H9 (cell line): ENCODE measurements at regions not wholly inside any gene's neighbourhood (a gene's known extent, or its start where the extent isn't known, plus 50 kb on each side); places are given as distances from the start of the nearest gene placed in this dataset.

ENCODE experiments used
- DNase-seq: peaks from one replicate; pipeline ENCODE4 v3.0.0-alpha.2; 2017
- H2AFZ ChIP-seq: one replicate; pipeline ENCODE4 v1.6.1; 2013; ENCODE audit warnings: mild to moderate bottlenecking, low read length, control low read depth, moderate library complexity
- H2AK5ac ChIP-seq: 2 replicates; pipeline ENCODE4 v1.6.1; 2013; ENCODE audit warnings: low read length, control low read depth, mixed read lengths; ENCODE audit not compliant: insufficient read length
- H2BK120ac ChIP-seq: one replicate; pipeline ENCODE4 v1.6.1; 2013; ENCODE audit warnings: low read depth, mild to moderate bottlenecking, low read length, control low read depth, inconsistent platforms; ENCODE audit not compliant: poor library complexity, severe bottlenecking
- H2BK12ac ChIP-seq: 2 replicates; pipeline ENCODE4 v1.6.1; 2013; ENCODE audit warnings: low read length, control low read depth, mixed read lengths, low read depth; ENCODE audit not compliant: insufficient read length
- H2BK15ac ChIP-seq: 2 replicates; pipeline ENCODE4 v1.6.1; 2013; ENCODE audit warnings: low read depth, low read length, control low read depth
- H2BK20ac ChIP-seq: one replicate; pipeline ENCODE4 v1.6.1; 2013; ENCODE audit warnings: low read depth, mild to moderate bottlenecking, low read length, control low read depth, inconsistent platforms; ENCODE audit not compliant: poor library complexity, severe bottlenecking
- H2BK5ac ChIP-seq: 2 replicates; pipeline ENCODE4 v1.6.1; 2013; ENCODE audit warnings: low read length, control low read depth, mixed read lengths; ENCODE audit not compliant: insufficient read length
- H3K14ac ChIP-seq: 2 replicates; pipeline ENCODE4 v1.6.1; 2013; ENCODE audit warnings: low read length, control low read depth; ENCODE audit not compliant: insufficient read depth
- H3K18ac ChIP-seq: 2 replicates; pipeline ENCODE4 v1.6.1; 2013; ENCODE audit warnings: low read depth, mild to moderate bottlenecking, mixed read lengths, low read length, control low read depth; ENCODE audit not compliant: insufficient read length
- H3K23ac ChIP-seq: 2 replicates; pipeline ENCODE4 v1.6.1; 2013; ENCODE audit warnings: low read length, control low read depth, mixed read lengths, low read depth; ENCODE audit not compliant: insufficient read length
- H3K23me2 ChIP-seq: 2 replicates; pipeline ENCODE4 v1.6.1; 2013; ENCODE audit warnings: low read depth, mild to moderate bottlenecking, mixed read lengths, low read length, control low read depth; ENCODE audit not compliant: insufficient read length, poor library complexity, severe bottlenecking
- H3K27ac ChIP-seq: 2 replicates; pipeline ENCODE4 v1.5.1; 2013; ENCODE audit warnings: low read length, control low read depth, mixed read lengths, low read depth; ENCODE audit not compliant: insufficient read length
- H3K27me3 ChIP-seq: 2 replicates; pipeline ENCODE4 v1.6.1; 2013; ENCODE audit warnings: low read length, control low read depth, inconsistent platforms; ENCODE audit not compliant: insufficient read depth
- H3K4ac ChIP-seq: 2 replicates; pipeline ENCODE4 v1.6.1; 2013; ENCODE audit warnings: low read depth, mild to moderate bottlenecking, control low read depth, inconsistent platforms, low read length, moderate library complexity
- H3K4me1 ChIP-seq: 2 replicates; pipeline ENCODE4 v1.6.1; 2013; ENCODE audit warnings: low read length, control low read depth, inconsistent platforms; ENCODE audit not compliant: insufficient read depth
- H3K4me2 ChIP-seq: 2 replicates; pipeline ENCODE4 v1.6.1; 2013; ENCODE audit warnings: low read length, control low read depth, mixed read lengths; ENCODE audit not compliant: insufficient read length, insufficient read depth
- H3K56ac ChIP-seq: 2 replicates; pipeline ENCODE4 v1.6.1; 2013; ENCODE audit warnings: low read depth, mild to moderate bottlenecking, mixed read lengths, low read length, control low read depth; ENCODE audit not compliant: insufficient read length
- H3K79me1 ChIP-seq: 2 replicates; pipeline ENCODE4 v1.6.1; 2013; ENCODE audit warnings: low read depth, mild to moderate bottlenecking, moderate library complexity, low read length, control low read depth, inconsistent platforms; ENCODE audit not compliant: insufficient read depth, poor library complexity, severe bottlenecking
- H3K79me2 ChIP-seq: 2 replicates; pipeline ENCODE4 v1.6.1; 2013; ENCODE audit warnings: low read length, control low read depth, inconsistent platforms; ENCODE audit not compliant: insufficient read depth
- H3K9ac ChIP-seq: 2 replicates; pipeline ENCODE4 v1.6.1; 2013; ENCODE audit warnings: low read length, control low read depth, mixed read lengths; ENCODE audit not compliant: insufficient read length; ENCODE audit errors: extremely low read depth
- H3K9me3 ChIP-seq: one replicate; pipeline ENCODE4 v1.6.1; 2013; ENCODE audit warnings: low read depth, low read length, inconsistent platforms; ENCODE audit not compliant: control insufficient read depth
- H3T11ph ChIP-seq: one replicate; pipeline ENCODE4 v1.6.1; 2013; ENCODE audit warnings: mild to moderate bottlenecking, low read length, control low read depth, inconsistent platforms
- H4K20me1 ChIP-seq: one replicate; pipeline ENCODE4 v1.6.1; 2013; ENCODE audit not compliant: control insufficient read depth, insufficient read length, insufficient read depth
- H4K5ac ChIP-seq: 2 replicates; pipeline ENCODE4 v1.6.1; 2013; ENCODE audit warnings: low read depth, mild to moderate bottlenecking, mixed read lengths, low read length, control low read depth; ENCODE audit not compliant: insufficient read length
- H4K8ac ChIP-seq: replicated peaks from 2 replicates; pipeline ENCODE4 v1.6.1; 2013; ENCODE audit warnings: low read length, control low read depth, mixed read lengths, low read depth; ENCODE audit not compliant: insufficient read length
- H4K91ac ChIP-seq: 2 replicates; pipeline ENCODE4 v1.6.1; 2013; ENCODE audit warnings: low read depth, mild to moderate bottlenecking, moderate library complexity, mixed read lengths, low read length, control low read depth; ENCODE audit not compliant: insufficient read length
- H3K27ac Mint-ChIP-seq, 3 experiments: 2 replicates in 2 of 3; 3 replicates in 1 of 3; pipeline ENCODE4 v1.8.0; 2020 to 2021; ENCODE audit warnings: mixed read lengths in 3 of 3, mild to moderate bottlenecking in 1 of 3, moderate library complexity in 1 of 3
- H3K27me3 Mint-ChIP-seq: 2 replicates; pipeline ENCODE4 v1.8.0; 2021; ENCODE audit warnings: low read depth, mild to moderate bottlenecking, moderate library complexity, mixed read lengths
- H3K36me3 Mint-ChIP-seq, 3 experiments: 2 replicates in 2 of 3; 3 replicates in 1 of 3; pipeline ENCODE4 v1.8.0; 2020 to 2021; ENCODE audit warnings: low read depth in 3 of 3, mixed read lengths in 3 of 3; ENCODE audit not compliant: insufficient read depth in 1 of 3
- H3K4me1 Mint-ChIP-seq, 2 experiments: 2 replicates each; pipeline ENCODE4 v1.8.0; 2020; ENCODE audit warnings: mixed read lengths in 2 of 2
- H3K4me3 Mint-ChIP-seq, 2 experiments: 2 replicates in 1 of 2; 3 replicates in 1 of 2; pipeline ENCODE4 v1.8.0; 2020 to 2021; ENCODE audit warnings: mild to moderate bottlenecking in 2 of 2, mixed read lengths in 2 of 2, moderate library complexity in 1 of 2
- H3K9me3 Mint-ChIP-seq, 2 experiments: 2 replicates in 1 of 2; 3 replicates in 1 of 2; pipeline ENCODE4 v1.8.0; 2020; ENCODE audit warnings: mild to moderate bottlenecking in 2 of 2, mixed read lengths in 2 of 2, moderate library complexity in 1 of 2
- WGBS: extraction: QIAGEN DNeasy Blood & Tissue Kit; methylation state at CpG from one replicate; pipeline ENCODE4 v1.1.7; 2013; ENCODE audit warnings: missing lambda C conversion rate, low lambda C conversion rate, mixed read lengths; ENCODE audit not compliant: insufficient read length; ENCODE audit errors: extremely low coverage; 5-methylcytosine and 5-hydroxymethylcytosine counted together
- TF ChIP-seq, protein P1 (sequence below): fragments of 200-600 bp; sonication (generic); conservative IDR thresholded peaks from 3 replicates; pipeline ENCODE4 v1.8.0; 2021; ENCODE audit warnings: antibody characterized with exemption, mild to moderate bottlenecking

DNA sequence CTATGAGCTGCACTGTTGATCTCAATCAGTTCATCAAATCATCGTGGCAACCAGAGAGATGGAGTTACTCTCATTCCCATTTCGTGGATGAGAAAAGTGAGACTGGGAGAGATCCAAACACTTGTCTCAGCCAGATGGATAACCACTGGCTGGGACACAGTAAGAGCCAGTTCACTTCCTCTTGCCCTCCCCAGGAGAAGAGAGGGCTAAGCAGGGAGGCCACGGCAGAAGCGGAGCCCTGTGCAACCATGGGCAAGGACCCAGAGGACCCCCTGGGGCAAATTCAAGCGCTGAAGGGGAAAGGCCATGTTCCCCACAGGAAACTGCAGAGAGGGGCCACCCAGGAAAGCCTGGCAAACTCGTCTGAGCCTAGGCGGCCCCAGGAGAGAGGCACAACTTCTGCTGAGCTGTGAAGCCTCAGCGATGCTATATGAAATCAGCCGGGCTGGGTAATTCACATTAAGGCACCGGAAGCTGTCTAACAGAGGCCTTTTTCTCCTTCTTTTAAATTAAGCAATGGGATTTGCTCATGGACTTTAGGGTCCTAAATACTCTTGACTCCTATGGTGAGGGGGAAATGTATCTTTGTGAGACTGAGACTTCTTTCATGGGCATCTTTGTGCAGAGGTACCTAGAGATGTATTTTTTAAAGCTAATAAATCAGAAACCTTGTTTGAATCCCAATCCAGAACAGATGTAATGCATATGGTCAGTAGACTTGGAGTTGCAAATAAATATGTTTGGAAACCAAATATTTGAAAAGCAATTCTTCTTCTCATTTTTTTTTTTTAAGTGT, 137.1 kb upstream of the SMIM23 start:
- Histone ChIP-seq H4K5ac (no peak overlapping the region), H3K14ac (no peak overlapping the region), H2BK12ac (no peak overlapping the region), H2BK5ac (no peak overlapping the region), H3T11ph (no peak overlapping the region), H2AK5ac (no peak overlapping the region), H3K79me2 (no peaks in the 10 kb centered on the region), H3K23ac (no peak overlapping the region), H3K79me1 (no peaks in the 10 kb centered on the region), H3K4ac (no peak overlapping the region), H2BK20ac (no peak overlapping the region), H3K23me2 (no peaks in the 10 kb centered on the region), H4K8ac (no peak overlapping the region), H3K9ac (no peak overlapping the region), H3K56ac (no peak overlapping the region), H3K4me1 (peaks cover 3% of the 10 kb centered on the region; the same call in 1 of the 2 replicates), H2BK120ac (no peak overlapping the region), H2AFZ (no peak overlapping the region), H3K9me3 (no peaks in the 10 kb centered on the region), H3K27me3 (no peaks in the 10 kb centered on the region), H2BK15ac (no peak overlapping the region), H4K91ac (no peak overlapping the region), H3K4me2 (no peak overlapping the region), H4K20me1 (no peaks in the 10 kb centered on the region), H3K18ac (no peak overlapping the region), H3K27ac (no peak overlapping the region)
- H3K27ac Mint-ChIP-seq, result no peak overlapping the region
- peaks cover 0 to 4% (median 0%) of the 10 kb centered on the region in 3 experiments; a peak in 4 of 7 replicates for H3K36me3 Mint-ChIP-seq
- peaks cover 4 to 5% of the 10 kb centered on the region in 2 experiments for H3K9me3 Mint-ChIP-seq
- WGBS, result no CpG with 5 or more reads among the region's 10 CpGs
- TF ChIP-seq, protein P1, sequence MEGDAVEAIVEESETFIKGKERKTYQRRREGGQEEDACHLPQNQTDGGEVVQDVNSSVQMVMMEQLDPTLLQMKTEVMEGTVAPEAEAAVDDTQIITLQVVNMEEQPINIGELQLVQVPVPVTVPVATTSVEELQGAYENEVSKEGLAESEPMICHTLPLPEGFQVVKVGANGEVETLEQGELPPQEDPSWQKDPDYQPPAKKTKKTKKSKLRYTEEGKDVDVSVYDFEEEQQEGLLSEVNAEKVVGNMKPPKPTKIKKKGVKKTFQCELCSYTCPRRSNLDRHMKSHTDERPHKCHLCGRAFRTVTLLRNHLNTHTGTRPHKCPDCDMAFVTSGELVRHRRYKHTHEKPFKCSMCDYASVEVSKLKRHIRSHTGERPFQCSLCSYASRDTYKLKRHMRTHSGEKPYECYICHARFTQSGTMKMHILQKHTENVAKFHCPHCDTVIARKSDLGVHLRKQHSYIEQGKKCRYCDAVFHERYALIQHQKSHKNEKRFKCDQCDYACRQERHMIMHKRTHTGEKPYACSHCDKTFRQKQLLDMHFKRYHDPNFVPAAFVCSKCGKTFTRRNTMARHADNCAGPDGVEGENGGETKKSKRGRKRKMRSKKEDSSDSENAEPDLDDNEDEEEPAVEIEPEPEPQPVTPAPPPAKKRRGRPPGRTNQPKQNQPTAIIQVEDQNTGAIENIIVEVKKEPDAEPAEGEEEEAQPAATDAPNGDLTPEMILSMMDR, result no peak
- H3K4me3 Mint-ChIP-seq, result no peak overlapping the region
- H3K4me1 Mint-ChIP-seq, result peaks cover 32 to 45% of the 10 kb centered on the region in 2 experiments
- no peak for DNase-seq
- H3K27me3 Mint-ChIP-seq, result peaks cover 17% of the 10 kb centered on the region
